HEK293 (cell line): ENCODE measurements at regions not wholly inside any gene's neighbourhood (a gene's known extent, or its start where the extent isn't known, plus 50 kb on each side); places are given as distances from the start of the nearest gene placed in this dataset.

Source experiments
- CTCF ChIA-PET: fragments of 350-600 bp; formaldehyde crosslinking; extraction: SDS; loops from one replicate; lab custom pipeline; 2021; ENCODE audit warnings: antibody characterized with exemption; lab: Yijun Ruan, JAX
- POLR2A ChIA-PET: fragments of 300-600 bp; formaldehyde crosslinking; extraction: SDS; loops from one replicate; lab custom pipeline; 2020; ENCODE audit warnings: antibody characterized with exemption, inconsistent platforms; lab: Yijun Ruan, JAX
- H3K27ac ChIP-seq: fragments of 200-500 bp; sonication (Bioruptor generic); 2 replicates; pipeline ENCODE4 v1.5.1; 2014; ENCODE audit warnings: low read depth, low read length, control low read depth, inconsistent platforms; ENCODE audit errors: extremely low read depth
- H3K36me3 ChIP-seq, 2 experiments: fragments of 200-500 bp in 1 of 2; sonication (Bioruptor generic) in 1 of 2; 1 replicate in 1 of 2; 2 replicates in 1 of 2; pipeline ENCODE4 v1.5.1; 2014 to 2017; ENCODE audit warnings: inconsistent platforms in 2 of 2, low read length in 2 of 2; ENCODE audit not compliant: control insufficient read depth in 2 of 2, insufficient read depth in 1 of 2
- H3K4me1 ChIP-seq: fragments of 200-500 bp; sonication (Bioruptor generic); 2 replicates; pipeline ENCODE4 v1.5.1; 2014; ENCODE audit warnings: mild to moderate bottlenecking, low read length, inconsistent platforms; ENCODE audit not compliant: control insufficient read depth, insufficient read depth
- H3K4me3 ChIP-seq: 2 replicates; pipeline ENCODE4 v1.5.1; 2011; ENCODE audit warnings: low read depth, mild to moderate bottlenecking, control low read depth, low read length, moderate library complexity
- H3K9me3 ChIP-seq: fragments of 200-500 bp; sonication (Bioruptor generic); 2 replicates; pipeline ENCODE4 v1.5.1; 2014; ENCODE audit warnings: low read depth, low read length, inconsistent platforms; ENCODE audit not compliant: control insufficient read depth, insufficient read depth
- GLIS2 ChIP-seq: fragments of 450-650 bp; formaldehyde crosslinking; IDR thresholded peaks from 2 replicates; pipeline ENCODE4 v1.5.1; 2016; ENCODE audit warnings: missing biosample characterization, missing genetic modification characterization
- HOXA7 ChIP-seq: sonication (generic); formaldehyde crosslinking; IDR thresholded peaks from 2 replicates; pipeline ENCODE4 v1.8.1; 2022; ENCODE audit warnings: missing genetic modification reagents, borderline replicate concordance
- IKZF3 ChIP-seq: fragments of 450-650 bp; IDR thresholded peaks from 2 replicates; pipeline ENCODE4 v1.5.0; 2018; ENCODE audit warnings: missing biosample characterization, mild to moderate bottlenecking, missing genetic modification characterization, moderate library complexity
- OSR2 ChIP-seq: fragments of 450-650 bp; formaldehyde crosslinking; IDR thresholded peaks from 2 replicates; pipeline ENCODE4 v1.5.1; 2016; ENCODE audit warnings: missing biosample characterization, missing genetic modification characterization
- OVOL3 ChIP-seq: fragments of 450-650 bp; formaldehyde crosslinking; IDR thresholded peaks from 2 replicates; pipeline ENCODE4 v1.5.1; 2016; ENCODE audit warnings: missing biosample characterization, missing genetic modification characterization
- ZBTB17 ChIP-seq: fragments of 450-650 bp; formaldehyde crosslinking; IDR thresholded peaks from 2 replicates; pipeline ENCODE4 v1.5.1; 2016; ENCODE audit warnings: missing biosample characterization, missing genetic modification characterization
- ZBTB21 ChIP-seq: fragments of 450-650 bp; formaldehyde crosslinking; IDR thresholded peaks from 2 replicates; pipeline ENCODE4 v1.5.1; 2017; ENCODE audit warnings: missing biosample characterization, missing genetic modification characterization
- ZFP37 ChIP-seq: fragments of 450-650 bp; formaldehyde crosslinking; IDR thresholded peaks from 2 replicates; pipeline ENCODE4 v1.5.1; 2016; ENCODE audit warnings: missing biosample characterization, missing genetic modification characterization
- ZIC2 ChIP-seq: fragments of 450-650 bp; formaldehyde crosslinking; IDR thresholded peaks from 2 replicates; pipeline ENCODE4 v1.5.1; 2016; ENCODE audit warnings: missing biosample characterization, missing genetic modification characterization
- ZNF140 ChIP-seq: fragments of 450-650 bp; formaldehyde crosslinking; IDR thresholded peaks from 2 replicates; pipeline ENCODE4 v1.5.1; 2016; ENCODE audit warnings: missing biosample characterization, missing genetic modification characterization
- ZNF157 ChIP-seq: fragments of 450-650 bp; formaldehyde crosslinking; IDR thresholded peaks from 2 replicates; pipeline ENCODE4 v1.5.1; 2016; ENCODE audit warnings: missing biosample characterization, missing genetic modification characterization
- ZNF202 ChIP-seq: fragments of 450-650 bp; formaldehyde crosslinking; IDR thresholded peaks from 2 replicates; pipeline ENCODE4 v1.5.1; 2016; ENCODE audit warnings: missing biosample characterization, missing genetic modification characterization, borderline replicate concordance
- ZNF221 ChIP-seq: fragments of 450-650 bp; formaldehyde crosslinking; IDR thresholded peaks from 2 replicates; pipeline ENCODE4 v1.5.1; 2017; ENCODE audit warnings: missing biosample characterization, missing genetic modification characterization, borderline replicate concordance
- ZNF248 ChIP-seq: fragments of 450-650 bp; formaldehyde crosslinking; IDR thresholded peaks from 2 replicates; pipeline ENCODE4 v1.5.1; 2017; ENCODE audit warnings: missing biosample characterization, missing genetic modification characterization
- ZNF341 ChIP-seq: fragments of 450-650 bp; formaldehyde crosslinking; IDR thresholded peaks from 2 replicates; pipeline ENCODE4; 2016; ENCODE audit warnings: low read depth, missing biosample characterization, missing genetic modification characterization
- ZNF37A ChIP-seq: fragments of 450-650 bp; IDR thresholded peaks from 2 replicates; pipeline ENCODE4 v1.5.1; 2018; ENCODE audit warnings: missing biosample characterization, missing genetic modification characterization
- ZNF514 ChIP-seq: fragments of 450-650 bp; formaldehyde crosslinking; IDR thresholded peaks from 2 replicates; pipeline ENCODE4 v1.5.1; 2016; ENCODE audit warnings: missing biosample characterization, missing genetic modification characterization
- ZNF529 ChIP-seq: fragments of 450-650 bp; formaldehyde crosslinking; IDR thresholded peaks from 2 replicates; pipeline ENCODE4 v1.5.1; 2017; ENCODE audit warnings: missing genetic modification characterization, missing biosample characterization; ENCODE audit not compliant: insufficient replicate concordance
- ZNF555 ChIP-seq: fragments of 450-650 bp; formaldehyde crosslinking; conservative IDR thresholded peaks from 2 replicates; pipeline ENCODE4 v1.5.1; 2017; ENCODE audit warnings: missing biosample characterization, mild to moderate bottlenecking, missing genetic modification characterization, inconsistent platforms
- ZNF830 ChIP-seq: fragments of 450-650 bp; IDR thresholded peaks from 2 replicates; pipeline ENCODE4 v1.5.0; 2018; ENCODE audit warnings: missing biosample characterization, missing genetic modification characterization, low read depth, mild to moderate bottlenecking, moderate library complexity
- TF ChIP-seq, protein P1 (sequence below): fragments of 450-650 bp; formaldehyde crosslinking; IDR thresholded peaks from 2 replicates; pipeline ENCODE4 v1.5.1; 2017; ENCODE audit warnings: missing biosample characterization, missing genetic modification characterization
- TF ChIP-seq, protein P2 (sequence below): fragments of 450-650 bp; formaldehyde crosslinking; IDR thresholded peaks from 2 replicates; pipeline ENCODE4 v1.5.1; 2016; ENCODE audit warnings: missing biosample characterization, missing genetic modification characterization
- TF ChIP-seq, protein P3 (sequence below): fragments of 450-650 bp; formaldehyde crosslinking; IDR thresholded peaks from 2 replicates; pipeline ENCODE4 v1.5.1; 2016; ENCODE audit warnings: missing biosample characterization, missing genetic modification characterization
- TF ChIP-seq, protein P4 (sequence below): fragments of 450-650 bp; formaldehyde crosslinking; optimal IDR thresholded peaks from 2 replicates; pipeline ENCODE3; 2016; ENCODE audit warnings: missing biosample characterization, mild to moderate bottlenecking, missing genetic modification characterization

DNA sequence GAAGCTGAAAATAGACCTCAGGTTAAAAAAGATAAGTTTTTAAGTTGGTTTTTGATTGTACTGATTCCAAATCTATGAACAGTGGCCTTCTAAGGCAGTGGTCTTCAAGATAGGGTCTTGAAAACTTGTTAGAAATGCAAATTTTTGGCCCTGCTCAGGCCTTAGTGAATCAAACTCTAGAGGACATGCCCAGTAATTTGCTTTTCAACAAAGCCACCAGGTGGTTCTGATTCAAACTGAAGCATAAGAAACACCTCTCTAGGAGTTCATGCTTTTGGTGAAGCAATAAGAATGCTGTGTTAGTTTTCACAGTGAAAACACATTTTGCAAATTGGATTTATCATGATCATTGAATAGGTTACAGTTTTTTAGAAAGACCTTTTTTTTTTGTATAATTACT, 1849.4 kb upstream of the AGA start:
- CTCF ChIA-PET, result no interaction called here
- Histone ChIP-seq H3K4me3 (no peak overlapping the region), H3K36me3 (no peaks in the 10 kb centered on the region), H3K9me3 (no peaks in the 10 kb centered on the region), H3K4me1 (no peaks in the 10 kb centered on the region), H3K27ac (no peak overlapping the region)
- TF ChIP-seq OSR2 (no peak), ZNF341 (tag by site-specific recombination) (no peak), ZNF37A (tag by site-specific recombination) (no peak), ZNF140 (tag by site-specific recombination) (no peak), GLIS2 (tag by site-specific recombination) (no peak), ZIC2 (no peak), IKZF3 (tag by site-specific recombination) (no peak), ZBTB17 (no peak), OVOL3 (tag by site-specific recombination) (no peak), ZNF529 (no peak), ZFP37 (tag by site-specific recombination) (no peak), ZNF202 (no peak), HOXA7 (CRISPR knock-in tag) (no peak), ZNF248 (tag by site-specific recombination) (no peak), ZBTB21 (tag by site-specific recombination) (no peak), ZNF555 (no peak), ZNF157 (tag by site-specific recombination) (no peak)
- TF ChIP-seq, protein P1, sequence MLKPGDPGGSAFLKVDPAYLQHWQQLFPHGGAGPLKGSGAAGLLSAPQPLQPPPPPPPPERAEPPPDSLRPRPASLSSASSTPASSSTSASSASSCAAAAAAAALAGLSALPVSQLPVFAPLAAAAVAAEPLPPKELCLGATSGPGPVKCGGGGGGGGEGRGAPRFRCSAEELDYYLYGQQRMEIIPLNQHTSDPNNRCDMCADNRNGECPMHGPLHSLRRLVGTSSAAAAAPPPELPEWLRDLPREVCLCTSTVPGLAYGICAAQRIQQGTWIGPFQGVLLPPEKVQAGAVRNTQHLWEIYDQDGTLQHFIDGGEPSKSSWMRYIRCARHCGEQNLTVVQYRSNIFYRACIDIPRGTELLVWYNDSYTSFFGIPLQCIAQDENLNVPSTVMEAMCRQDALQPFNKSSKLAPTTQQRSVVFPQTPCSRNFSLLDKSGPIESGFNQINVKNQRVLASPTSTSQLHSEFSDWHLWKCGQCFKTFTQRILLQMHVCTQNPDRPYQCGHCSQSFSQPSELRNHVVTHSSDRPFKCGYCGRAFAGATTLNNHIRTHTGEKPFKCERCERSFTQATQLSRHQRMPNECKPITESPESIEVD, result no peak
- TF ChIP-seq, protein P2, sequence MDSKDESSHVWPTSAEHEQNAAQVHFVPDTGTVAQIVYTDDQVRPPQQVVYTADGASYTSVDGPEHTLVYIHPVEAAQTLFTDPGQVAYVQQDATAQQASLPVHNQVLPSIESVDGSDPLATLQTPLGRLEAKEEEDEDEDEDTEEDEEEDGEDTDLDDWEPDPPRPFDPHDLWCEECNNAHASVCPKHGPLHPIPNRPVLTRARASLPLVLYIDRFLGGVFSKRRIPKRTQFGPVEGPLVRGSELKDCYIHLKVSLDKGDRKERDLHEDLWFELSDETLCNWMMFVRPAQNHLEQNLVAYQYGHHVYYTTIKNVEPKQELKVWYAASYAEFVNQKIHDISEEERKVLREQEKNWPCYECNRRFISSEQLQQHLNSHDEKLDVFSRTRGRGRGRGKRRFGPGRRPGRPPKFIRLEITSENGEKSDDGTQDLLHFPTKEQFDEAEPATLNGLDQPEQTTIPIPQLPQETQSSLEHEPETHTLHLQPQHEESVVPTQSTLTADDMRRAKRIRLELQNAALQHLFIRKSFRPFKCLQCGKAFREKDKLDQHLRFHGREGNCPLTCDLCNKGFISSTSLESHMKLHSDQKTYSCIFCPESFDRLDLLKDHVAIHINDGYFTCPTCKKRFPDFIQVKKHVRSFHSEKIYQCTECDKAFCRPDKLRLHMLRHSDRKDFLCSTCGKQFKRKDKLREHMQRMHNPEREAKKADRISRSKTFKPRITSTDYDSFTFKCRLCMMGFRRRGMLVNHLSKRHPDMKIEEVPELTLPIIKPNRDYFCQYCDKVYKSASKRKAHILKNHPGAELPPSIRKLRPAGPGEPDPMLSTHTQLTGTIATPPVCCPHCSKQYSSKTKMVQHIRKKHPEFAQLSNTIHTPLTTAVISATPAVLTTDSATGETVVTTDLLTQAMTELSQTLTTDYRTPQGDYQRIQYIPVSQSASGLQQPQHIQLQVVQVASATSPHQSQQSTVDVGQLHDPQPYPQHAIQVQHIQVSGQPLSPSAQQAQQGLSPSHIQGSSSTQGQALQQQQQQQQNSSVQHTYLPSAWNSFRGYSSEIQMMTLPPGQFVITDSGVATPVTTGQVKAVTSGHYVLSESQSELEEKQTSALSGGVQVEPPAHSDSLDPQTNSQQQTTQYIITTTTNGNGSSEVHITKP (tag by site-specific recombination), result no peak
- TF ChIP-seq, protein P3, sequence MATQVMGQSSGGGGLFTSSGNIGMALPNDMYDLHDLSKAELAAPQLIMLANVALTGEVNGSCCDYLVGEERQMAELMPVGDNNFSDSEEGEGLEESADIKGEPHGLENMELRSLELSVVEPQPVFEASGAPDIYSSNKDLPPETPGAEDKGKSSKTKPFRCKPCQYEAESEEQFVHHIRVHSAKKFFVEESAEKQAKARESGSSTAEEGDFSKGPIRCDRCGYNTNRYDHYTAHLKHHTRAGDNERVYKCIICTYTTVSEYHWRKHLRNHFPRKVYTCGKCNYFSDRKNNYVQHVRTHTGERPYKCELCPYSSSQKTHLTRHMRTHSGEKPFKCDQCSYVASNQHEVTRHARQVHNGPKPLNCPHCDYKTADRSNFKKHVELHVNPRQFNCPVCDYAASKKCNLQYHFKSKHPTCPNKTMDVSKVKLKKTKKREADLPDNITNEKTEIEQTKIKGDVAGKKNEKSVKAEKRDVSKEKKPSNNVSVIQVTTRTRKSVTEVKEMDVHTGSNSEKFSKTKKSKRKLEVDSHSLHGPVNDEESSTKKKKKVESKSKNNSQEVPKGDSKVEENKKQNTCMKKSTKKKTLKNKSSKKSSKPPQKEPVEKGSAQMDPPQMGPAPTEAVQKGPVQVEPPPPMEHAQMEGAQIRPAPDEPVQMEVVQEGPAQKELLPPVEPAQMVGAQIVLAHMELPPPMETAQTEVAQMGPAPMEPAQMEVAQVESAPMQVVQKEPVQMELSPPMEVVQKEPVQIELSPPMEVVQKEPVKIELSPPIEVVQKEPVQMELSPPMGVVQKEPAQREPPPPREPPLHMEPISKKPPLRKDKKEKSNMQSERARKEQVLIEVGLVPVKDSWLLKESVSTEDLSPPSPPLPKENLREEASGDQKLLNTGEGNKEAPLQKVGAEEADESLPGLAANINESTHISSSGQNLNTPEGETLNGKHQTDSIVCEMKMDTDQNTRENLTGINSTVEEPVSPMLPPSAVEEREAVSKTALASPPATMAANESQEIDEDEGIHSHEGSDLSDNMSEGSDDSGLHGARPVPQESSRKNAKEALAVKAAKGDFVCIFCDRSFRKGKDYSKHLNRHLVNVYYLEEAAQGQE, result no peak
- POLR2A ChIA-PET, result no interaction called here

DNA sequence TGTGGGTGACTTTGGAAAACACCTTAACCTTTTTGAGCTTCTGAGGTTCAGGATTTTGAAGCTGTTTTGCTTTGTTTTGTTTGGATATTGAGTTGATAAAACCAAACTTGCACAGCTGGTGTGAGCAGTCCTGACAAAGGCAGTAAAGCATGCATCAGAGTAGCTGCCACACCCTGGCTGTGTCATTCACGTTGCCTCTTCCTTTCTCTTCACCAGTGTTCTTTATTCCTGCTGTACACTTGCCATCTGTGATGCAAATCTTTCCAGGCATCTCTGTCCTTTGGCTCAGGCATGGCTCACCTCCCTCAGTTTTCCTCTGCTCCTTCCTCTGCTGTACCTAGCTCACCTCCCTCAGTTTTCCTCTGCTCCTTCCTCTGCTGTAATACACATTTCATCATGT, 1850.2 kb upstream of the AGA start:
- H3K36me3 ChIP-seq, result no peaks in the 10 kb centered on the region
- no peaks in the 10 kb centered on the region for H3K4me1 ChIP-seq
- H3K27ac ChIP-seq, result no peak overlapping the region
- POLR2A ChIA-PET, result no interaction called here
- TF ChIP-seq ZNF830 (tag by site-specific recombination) (no peak), ZNF514 (tag by site-specific recombination) (no peak), ZNF221 (tag by site-specific recombination) (no peak)
- TF ChIP-seq, protein P4, sequence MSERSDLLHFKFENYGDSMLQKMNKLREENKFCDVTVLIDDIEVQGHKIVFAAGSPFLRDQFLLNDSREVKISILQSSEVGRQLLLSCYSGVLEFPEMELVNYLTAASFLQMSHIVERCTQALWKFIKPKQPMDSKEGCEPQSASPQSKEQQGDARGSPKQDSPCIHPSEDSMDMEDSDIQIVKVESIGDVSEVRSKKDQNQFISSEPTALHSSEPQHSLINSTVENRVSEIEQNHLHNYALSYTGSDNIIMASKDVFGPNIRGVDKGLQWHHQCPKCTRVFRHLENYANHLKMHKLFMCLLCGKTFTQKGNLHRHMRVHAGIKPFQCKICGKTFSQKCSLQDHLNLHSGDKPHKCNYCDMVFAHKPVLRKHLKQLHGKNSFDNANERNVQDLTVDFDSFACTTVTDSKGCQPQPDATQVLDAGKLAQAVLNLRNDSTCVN (tag by site-specific recombination), result no peak
- TF ChIP-seq, all 188 proteins: peak for 0
- H3K9me3 ChIP-seq, result no peaks in the 10 kb centered on the region
- CTCF ChIA-PET, result no interaction called here
- no peak overlapping the region for H3K4me3 ChIP-seq
